Endothelial cell of umbilical vein (primary cell): ENCODE measurements at regions not wholly inside any gene's neighbourhood (a gene's known extent, or its start where the extent isn't known, plus 50 kb on each side); places are given as distances from the start of the nearest gene placed in this dataset.

ENCODE experiments used
- BruUV-seq: library from RNA; stranded (reverse); fragments of 400-500 nt; replicated peaks from 2 replicates; lab custom pipeline; 2021; lab: Mats Ljungman, UMichigan
- CTCF ChIA-PET: fragments of 300-600, 350-600 bp; sonication (Branson Sonifier 250); formaldehyde crosslinking; loops from one replicate; lab custom pipeline; 2021; ENCODE audit warnings: antibody characterized with exemption, inconsistent platforms; lab: Charles Lee
- POLR2A ChIA-PET: fragments of 300-600, 350-600 bp; sonication (Branson Sonifier 250); formaldehyde crosslinking; loops from one replicate; lab custom pipeline; 2021; ENCODE audit warnings: antibody characterized with exemption, inconsistent platforms; lab: Charles Lee
- DNase-seq: peaks from one replicate; pipeline ENCODE4 v3.0.0-alpha.2; 2011; ENCODE audit warnings: low read depth, low spot score
- FAIRE-seq: peaks from 2 replicates; lab custom pipeline; 2011; peaks lifted over from hg19 to GRCh38; lab: Jason Lieb, UNC
- H2AFZ ChIP-seq: 2 replicates; pipeline ENCODE4 v1.6.0; 2012; ENCODE audit warnings: low read depth, low read length, control low read depth, inconsistent platforms
- H3K27ac ChIP-seq: 2 replicates; pipeline ENCODE4 v1.5.1; 2011; ENCODE audit warnings: low read depth, mild to moderate bottlenecking, control low read depth, low read length, moderate library complexity; ENCODE audit not compliant: insufficient read depth
- H3K27me3 ChIP-seq, 2 experiments: 2 replicates each; pipeline versions ENCODE4 v1.6.0 to v1.6.1; 2011; ENCODE audit warnings: low read length in 2 of 2, mixed read lengths in 1 of 2; ENCODE audit not compliant: control insufficient read depth in 2 of 2, insufficient read depth in 2 of 2
- H3K36me3 ChIP-seq, 2 experiments: 2 replicates in 1 of 2; 3 replicates in 1 of 2; pipeline ENCODE4 v1.5.1; 2011; ENCODE audit warnings: low read length in 2 of 2, mild to moderate bottlenecking in 1 of 2, moderate library complexity in 1 of 2; ENCODE audit not compliant: control insufficient read depth in 2 of 2, insufficient read depth in 2 of 2; ENCODE audit errors: extremely low read depth in 1 of 2
- H3K4me1 ChIP-seq: 3 replicates; pipeline ENCODE4 v1.5.1; 2011; ENCODE audit warnings: mild to moderate bottlenecking, low read length; ENCODE audit not compliant: control insufficient read depth, insufficient read depth; ENCODE audit errors: extremely low read depth
- H3K4me2 ChIP-seq: 2 replicates; pipeline ENCODE4 v1.6.1; 2011; ENCODE audit warnings: low read length, control low read depth, mixed read lengths; ENCODE audit not compliant: insufficient read depth
- H3K4me3 ChIP-seq, 3 experiments: fragments of 200-600 bp in 1 of 3; sonication (generic), shearing (Covaris generic) in 1 of 3; replicated peaks in 1 of 3; 2 replicates each; pipeline ENCODE4 v1.5.1; 2011 to 2016; ENCODE audit warnings: control low read depth in 3 of 3, low read length in 3 of 3, mild to moderate bottlenecking in 2 of 3, inconsistent platforms in 1 of 3, low read depth in 1 of 3, moderate library complexity in 1 of 3; ENCODE audit not compliant: insufficient read depth in 1 of 3
- H3K79me2 ChIP-seq: 2 replicates; pipeline ENCODE4 v1.6.0; 2012; ENCODE audit warnings: low read length, inconsistent platforms; ENCODE audit not compliant: control insufficient read depth, insufficient read depth
- H3K9ac ChIP-seq: replicated peaks from 2 replicates; pipeline ENCODE3; 2011; ENCODE audit warnings: low read length, control low read depth; ENCODE audit not compliant: insufficient read depth; ENCODE audit errors: extremely low read depth
- H3K9me1 ChIP-seq: replicated peaks from 3 replicates; pipeline ENCODE4 v1.6.0; 2011; ENCODE audit warnings: mild to moderate bottlenecking, low read length; ENCODE audit not compliant: control insufficient read depth, insufficient read depth; ENCODE audit errors: extremely low read depth
- H3K9me3 ChIP-seq: replicated peaks from 2 replicates; pipeline ENCODE4 v1.5.1; 2012; ENCODE audit warnings: low read length, inconsistent platforms; ENCODE audit not compliant: control insufficient read depth, insufficient read depth
- H4K20me1 ChIP-seq: replicated peaks from 2 replicates; pipeline ENCODE3; 2011; ENCODE audit warnings: mild to moderate bottlenecking, low read length; ENCODE audit not compliant: control insufficient read depth, insufficient read depth; ENCODE audit errors: extremely low read depth
- EZH2 ChIP-seq: IDR thresholded peaks from 2 replicates; pipeline ENCODE4 v1.6.1; 2012; ENCODE audit warnings: borderline replicate concordance, low read depth, mild to moderate bottlenecking, moderate library complexity, low read length, inconsistent platforms; ENCODE audit not compliant: severe bottlenecking
- FOS ChIP-seq: IDR thresholded peaks from 2 replicates; pipeline ENCODE4 v1.6.1; 2011; ENCODE audit warnings: mild to moderate bottlenecking, low read length, moderate library complexity, borderline replicate concordance; ENCODE audit not compliant: insufficient read depth
- GATA2 ChIP-seq: IDR thresholded peaks from 2 replicates; pipeline ENCODE4 v1.7.0; 2011; ENCODE audit warnings: low read depth, mild to moderate bottlenecking, moderate library complexity, mixed read lengths, low read length; ENCODE audit not compliant: insufficient read length, insufficient read depth
- JUN ChIP-seq: IDR thresholded peaks from 2 replicates; pipeline ENCODE4 v1.6.1; 2011; ENCODE audit warnings: borderline replicate concordance, low read depth; ENCODE audit not compliant: insufficient read length, insufficient read depth
- MAX ChIP-seq: IDR thresholded peaks from 2 replicates; pipeline ENCODE4 v1.6.1; 2011; ENCODE audit not compliant: insufficient read depth, insufficient read length
- MYC ChIP-seq: IDR thresholded peaks from one replicate; pipeline ENCODE4 v1.6.1; 2011; ENCODE audit warnings: mild to moderate bottlenecking, low read depth, low read length
- POLR2A ChIP-seq: IDR thresholded peaks from 2 replicates; pipeline ENCODE4 v1.6.1; 2012; ENCODE audit warnings: low read depth, mild to moderate bottlenecking, control low read depth, low read length
- POLR2AphosphoS5 ChIP-seq: IDR thresholded peaks from 2 replicates; pipeline ENCODE4 v1.6.1; 2012; ENCODE audit warnings: low read depth, mild to moderate bottlenecking, control low read depth, low read length, moderate library complexity; ENCODE audit not compliant: insufficient read depth
- dilution Hi-C: fragments of 300-500 bp; cut with MboI; formaldehyde crosslinking; loops from one replicate; pipeline ENCODE4 v1.15.0; 2019; ENCODE audit warnings: low sequenced_read_pairs; ENCODE audit not compliant: extremely low pct_ligation_motif_present
- intact Hi-C: fragments of 100-400 bp; cut with micrococcal nuclease; formaldehyde crosslinking; loops from one replicate; pipeline ENCODE4 v1.10.0; 2022
- TF ChIP-seq, protein P1 (sequence below), 2 donors: IDR thresholded peaks; 1 replicate in 1 of 2; 2 replicates in 1 of 2; pipeline ENCODE4 v1.5.1; 2011; ENCODE audit warnings: low read length in 2 of 2, mild to moderate bottlenecking in 2 of 2, moderate library complexity in 2 of 2, control low read depth in 1 of 2, inconsistent platforms in 1 of 2, low read depth in 1 of 2; ENCODE audit not compliant: insufficient read depth in 1 of 2; ENCODE audit errors: extremely low read depth in 1 of 2

DNA sequence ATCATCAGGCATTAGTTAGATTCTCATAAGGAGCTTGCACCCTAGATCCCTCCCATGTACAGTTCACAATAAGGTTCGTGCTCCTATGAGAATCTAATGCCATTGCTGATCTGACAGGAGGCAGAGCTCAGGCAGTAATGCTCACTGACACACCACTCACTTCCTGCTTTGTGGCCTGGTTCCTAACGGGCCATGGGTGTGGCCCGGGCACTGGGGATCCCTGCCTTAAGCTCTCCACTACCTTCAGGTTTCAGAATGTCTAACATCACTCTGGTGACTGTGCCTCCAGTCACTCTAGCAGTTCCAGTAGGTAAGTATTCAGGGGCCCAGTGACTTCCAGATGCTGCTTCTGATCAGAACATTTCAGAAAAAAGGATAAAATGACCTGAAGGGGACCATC, 152.4 kb downstream of the LRRC70 start:
- Histone ChIP-seq H3K9ac (no peak overlapping the region), H3K36me3 (no peaks in the 10 kb centered on the region), H3K79me2 (no peaks in the 10 kb centered on the region), H3K4me1 (no peaks in the 10 kb centered on the region), H3K4me3 (no peak overlapping the region), H3K9me1 (no peaks in the 10 kb centered on the region), H3K27me3 (peaks cover 0 to 2% of the 10 kb centered on the region in 2 experiments), H4K20me1 (no peaks in the 10 kb centered on the region), H3K9me3 (no peaks in the 10 kb centered on the region), H3K27ac (no peak overlapping the region), H2AFZ (no peak overlapping the region), H3K4me2 (no peak overlapping the region)
- DNase-seq = no peak
- FAIRE-seq = no peak
- intact Hi-C loops = no loop called here
- ChIA-PET CTCF (interaction anchor here (1.2 kb wide), 1 partner anchor 12 kb away, joined by 8 read pairs; no protein-coding TSS in a partner anchor), POLR2A (interaction anchor here (0.9 kb wide), 1 partner anchor 10 kb away, joined by 3 read pairs; no protein-coding TSS in a partner anchor)
- no TSS peak for BruUV-seq
- TF ChIP-seq JUN (no peak), MYC (no peak), MAX (no peak), POLR2AphosphoS5 (no peak), FOS (no peak), GATA2 (no peak), EZH2 (no peak), POLR2A (no peak)
- TF ChIP-seq, protein P1, sequence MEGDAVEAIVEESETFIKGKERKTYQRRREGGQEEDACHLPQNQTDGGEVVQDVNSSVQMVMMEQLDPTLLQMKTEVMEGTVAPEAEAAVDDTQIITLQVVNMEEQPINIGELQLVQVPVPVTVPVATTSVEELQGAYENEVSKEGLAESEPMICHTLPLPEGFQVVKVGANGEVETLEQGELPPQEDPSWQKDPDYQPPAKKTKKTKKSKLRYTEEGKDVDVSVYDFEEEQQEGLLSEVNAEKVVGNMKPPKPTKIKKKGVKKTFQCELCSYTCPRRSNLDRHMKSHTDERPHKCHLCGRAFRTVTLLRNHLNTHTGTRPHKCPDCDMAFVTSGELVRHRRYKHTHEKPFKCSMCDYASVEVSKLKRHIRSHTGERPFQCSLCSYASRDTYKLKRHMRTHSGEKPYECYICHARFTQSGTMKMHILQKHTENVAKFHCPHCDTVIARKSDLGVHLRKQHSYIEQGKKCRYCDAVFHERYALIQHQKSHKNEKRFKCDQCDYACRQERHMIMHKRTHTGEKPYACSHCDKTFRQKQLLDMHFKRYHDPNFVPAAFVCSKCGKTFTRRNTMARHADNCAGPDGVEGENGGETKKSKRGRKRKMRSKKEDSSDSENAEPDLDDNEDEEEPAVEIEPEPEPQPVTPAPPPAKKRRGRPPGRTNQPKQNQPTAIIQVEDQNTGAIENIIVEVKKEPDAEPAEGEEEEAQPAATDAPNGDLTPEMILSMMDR (IDR thresholded peaks at IDR 0.05; ENCODE audit: extremely low read depth in 1 of 2, insufficient read depth in 1 of 2, low read depth in 1 of 2, low read length in 2 of 2) = no peak
- dilution Hi-C loops = no loop called here
